ENCODE measurements at regions not wholly inside any gene's neighbourhood (a gene's known extent, or its start where the extent isn't known, plus 50 kb on each side); places are given as distances from the start of the nearest gene placed in this dataset.

DNA sequence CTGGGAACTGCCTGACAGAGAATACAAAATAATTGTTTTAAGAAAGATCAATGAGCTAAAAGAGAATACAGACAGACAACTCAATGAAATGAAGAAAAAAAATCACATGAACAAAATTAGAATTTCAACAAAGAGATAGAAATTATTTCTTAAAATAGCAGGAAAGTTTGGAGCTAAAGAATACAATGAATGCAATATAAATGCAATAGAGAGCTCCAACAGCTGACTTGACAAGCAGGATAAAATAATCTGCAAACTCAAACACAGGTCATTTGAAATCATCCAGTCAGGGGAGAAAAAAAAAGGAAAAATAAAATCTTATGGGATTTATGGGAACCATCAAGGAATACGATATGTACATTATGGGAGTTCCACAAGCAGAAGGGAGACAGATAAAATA is 902.7 kb upstream of the ZEB2 start:
- TF ChIP-seq, protein P1, sequence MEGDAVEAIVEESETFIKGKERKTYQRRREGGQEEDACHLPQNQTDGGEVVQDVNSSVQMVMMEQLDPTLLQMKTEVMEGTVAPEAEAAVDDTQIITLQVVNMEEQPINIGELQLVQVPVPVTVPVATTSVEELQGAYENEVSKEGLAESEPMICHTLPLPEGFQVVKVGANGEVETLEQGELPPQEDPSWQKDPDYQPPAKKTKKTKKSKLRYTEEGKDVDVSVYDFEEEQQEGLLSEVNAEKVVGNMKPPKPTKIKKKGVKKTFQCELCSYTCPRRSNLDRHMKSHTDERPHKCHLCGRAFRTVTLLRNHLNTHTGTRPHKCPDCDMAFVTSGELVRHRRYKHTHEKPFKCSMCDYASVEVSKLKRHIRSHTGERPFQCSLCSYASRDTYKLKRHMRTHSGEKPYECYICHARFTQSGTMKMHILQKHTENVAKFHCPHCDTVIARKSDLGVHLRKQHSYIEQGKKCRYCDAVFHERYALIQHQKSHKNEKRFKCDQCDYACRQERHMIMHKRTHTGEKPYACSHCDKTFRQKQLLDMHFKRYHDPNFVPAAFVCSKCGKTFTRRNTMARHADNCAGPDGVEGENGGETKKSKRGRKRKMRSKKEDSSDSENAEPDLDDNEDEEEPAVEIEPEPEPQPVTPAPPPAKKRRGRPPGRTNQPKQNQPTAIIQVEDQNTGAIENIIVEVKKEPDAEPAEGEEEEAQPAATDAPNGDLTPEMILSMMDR (IDR thresholded peaks at IDR 0.05; ENCODE audit: low read depth, low read length, missing control alignments), result no peak
- no peak for DNase-seq (ENCODE audit: extremely low read depth, low read depth)
- no peak overlapping the region for H3K4me3 ChIP-seq (replicated peaks; ENCODE audit: low read depth, low read length)

DNA sequence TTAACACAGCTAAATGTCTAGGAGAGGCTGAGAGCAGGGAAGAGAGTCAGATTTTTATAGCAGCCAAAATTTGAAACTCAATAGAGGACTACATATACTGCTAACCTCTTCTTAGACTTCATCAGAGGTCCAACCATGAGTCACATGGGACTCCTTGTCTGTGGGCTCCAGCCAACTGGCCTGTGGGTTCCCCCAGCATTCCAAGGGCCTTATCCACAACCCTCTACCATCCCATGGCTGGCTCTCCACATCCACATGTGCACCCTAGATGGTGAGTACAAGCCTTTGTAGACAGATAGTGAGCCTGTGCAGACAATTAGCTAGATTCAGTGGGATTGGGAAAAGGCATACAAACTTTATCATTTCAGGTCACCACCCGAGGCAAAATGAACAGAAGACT is 901.9 kb upstream of the ZEB2 start:
- TF ChIP-seq, protein P1 (IDR thresholded peaks at IDR 0.05; ENCODE audit: low read depth, low read length, missing control alignments), result no peak
- DNase-seq (ENCODE audit: extremely low read depth, low read depth), result no peak
- H3K4me3 ChIP-seq (replicated peaks; ENCODE audit: low read depth, low read length), result no peak overlapping the region

DNA sequence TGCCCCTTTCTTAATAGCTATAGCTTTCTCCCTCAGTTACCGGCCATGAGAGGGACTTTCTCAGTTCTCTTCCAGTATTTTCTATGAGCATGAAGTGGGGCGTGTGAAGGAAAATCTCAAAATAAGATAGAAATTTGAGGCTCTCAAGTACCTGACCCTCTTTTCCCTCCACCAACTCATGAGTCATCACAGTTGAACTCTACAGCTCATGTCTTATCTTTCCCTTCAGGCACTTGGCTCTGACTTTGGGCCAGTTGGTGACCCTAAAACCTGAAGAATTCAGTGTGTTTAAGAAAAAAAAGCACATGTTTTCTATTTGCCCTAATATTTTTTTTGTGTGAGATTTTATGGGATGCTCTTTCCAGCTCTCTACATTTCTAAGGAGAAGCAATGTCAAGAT is 896.7 kb upstream of the ZEB2 start:
- TF ChIP-seq, protein P1 (IDR thresholded peaks at IDR 0.05; ENCODE audit: low read depth, low read length, missing control alignments), result no peak
- H3K4me3 ChIP-seq (replicated peaks; ENCODE audit: low read depth, low read length), result no peak overlapping the region
- DNase-seq (ENCODE audit: extremely low read depth, low read depth), result no peak

DNA sequence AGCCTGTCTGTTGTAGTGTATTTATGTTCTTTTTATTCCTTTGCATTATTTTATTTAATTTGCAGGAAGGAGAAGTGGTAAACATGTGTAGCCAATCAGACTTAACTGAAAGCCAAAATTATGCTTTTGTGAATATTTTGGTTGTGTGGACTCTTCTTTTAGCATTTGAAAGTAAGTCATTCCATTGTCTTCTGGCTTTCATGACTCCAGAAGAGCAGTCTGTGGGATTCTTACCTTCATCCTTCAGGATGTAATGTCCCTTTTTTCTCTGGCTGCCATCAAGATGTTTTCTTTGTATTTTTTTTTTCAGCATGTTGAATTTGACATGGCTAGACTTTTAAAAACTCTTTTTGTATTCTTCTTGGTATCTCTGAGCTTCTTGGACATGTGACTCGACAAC is 895.2 kb upstream of the ZEB2 start:
- no peak for DNase-seq (ENCODE audit: extremely low read depth, low read depth)
- TF ChIP-seq, protein P1 (IDR thresholded peaks at IDR 0.05; ENCODE audit: low read depth, low read length, missing control alignments), result no peak
- H3K4me3 ChIP-seq (replicated peaks; ENCODE audit: low read depth, low read length), result no peak overlapping the region

DNA sequence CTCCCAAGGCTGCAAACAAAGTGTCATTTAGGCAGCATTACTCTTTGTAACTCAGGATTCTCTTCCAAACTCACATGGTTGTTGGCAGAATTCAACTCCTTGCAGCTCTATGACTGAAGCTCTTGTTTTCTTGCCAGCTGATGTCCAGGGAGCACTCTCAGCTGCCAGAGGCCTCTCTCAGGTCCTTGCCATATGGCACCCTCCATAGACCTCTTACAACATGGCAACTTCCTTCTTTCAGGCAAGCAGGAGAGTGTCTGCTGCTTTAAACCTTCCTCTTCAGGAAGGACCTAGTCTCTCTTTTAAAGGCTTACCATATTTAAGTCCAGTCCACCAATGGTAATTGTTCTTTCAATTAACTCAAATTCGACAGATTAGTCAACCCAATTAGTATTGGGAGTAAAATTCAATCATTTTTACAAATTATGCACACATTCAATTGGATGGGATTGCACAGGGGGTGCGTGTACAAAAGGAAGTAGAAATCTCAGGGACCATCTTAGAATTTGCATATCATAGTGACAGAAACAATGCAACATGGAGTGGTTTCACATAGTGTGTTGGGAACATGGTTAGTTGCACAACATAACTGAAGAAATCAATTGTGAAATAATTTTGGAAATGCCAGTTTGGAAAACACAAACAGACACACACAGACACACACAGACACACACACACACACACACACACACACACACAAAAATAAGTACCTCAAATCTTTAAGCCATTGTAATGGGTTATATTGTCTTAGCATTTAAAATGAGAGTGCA is 893.5 kb upstream of the ZEB2 start:
- no peak for DNase-seq (ENCODE audit: extremely low read depth, low read depth)
- no peak overlapping the region for H3K4me3 ChIP-seq (replicated peaks; ENCODE audit: low read depth, low read length)
- TF ChIP-seq, protein P1 (IDR thresholded peaks at IDR 0.05; ENCODE audit: low read depth, low read length, missing control alignments), result no peak

DNA sequence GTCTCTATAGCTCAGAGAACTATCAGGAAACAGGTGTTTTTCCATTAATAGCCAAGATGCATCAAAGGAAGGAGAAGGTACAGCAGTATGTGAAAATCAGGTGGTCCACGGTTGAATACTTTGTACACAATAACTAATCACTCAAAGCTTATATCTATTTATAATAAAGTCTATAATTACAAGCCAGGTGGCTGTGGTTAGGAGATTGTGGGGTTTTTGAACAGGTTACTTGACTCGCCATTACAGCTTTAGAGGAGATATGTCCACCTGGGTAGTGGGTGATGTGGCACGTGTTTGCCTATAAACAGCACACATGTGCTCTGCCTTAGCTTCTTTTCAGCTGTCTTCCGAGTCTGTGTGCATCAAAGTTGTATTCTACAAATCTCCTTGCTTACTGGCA is 892.2 kb upstream of the ZEB2 start:
- TF ChIP-seq, protein P1 (IDR thresholded peaks at IDR 0.05; ENCODE audit: low read depth, low read length, missing control alignments), result no peak
- no peak for DNase-seq (ENCODE audit: extremely low read depth, low read depth)

DNA sequence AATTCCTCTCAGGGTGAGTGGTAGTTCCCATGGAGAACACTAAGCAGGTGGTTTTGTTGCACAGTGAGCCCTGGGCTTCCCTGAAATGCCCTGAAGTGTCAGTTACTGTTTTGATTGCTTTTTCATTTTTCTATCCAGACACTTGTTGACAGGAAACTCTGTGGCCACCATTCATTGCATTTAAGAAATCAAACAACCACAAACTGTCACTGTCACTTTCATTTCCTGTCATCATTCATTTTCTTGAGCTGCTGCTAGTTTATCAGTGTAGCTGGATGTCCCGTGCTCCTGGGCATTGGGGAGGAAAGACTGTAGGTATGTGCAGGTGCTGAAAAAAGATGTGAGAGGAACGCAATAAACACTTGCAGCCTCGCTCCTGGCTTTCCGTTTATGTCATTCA is 891.6 kb upstream of the ZEB2 start:
- TF ChIP-seq, protein P1 (IDR thresholded peaks at IDR 0.05; ENCODE audit: low read depth, low read length, missing control alignments), result no peak
- H3K4me3 ChIP-seq (replicated peaks; ENCODE audit: low read depth, low read length), result no peak overlapping the region
- no peak for DNase-seq (ENCODE audit: extremely low read depth, low read depth)

More for the DNA sequence above, 892.2 kb upstream of the ZEB2 start:
- no peak overlapping the region for H3K4me3 ChIP-seq (replicated peaks; ENCODE audit: low read depth, low read length)

Measured in HFF-Myc (cell line).